B cell (primary cell): ENCODE measurements at regions not wholly inside any gene's neighbourhood (a gene's known extent, or its start where the extent isn't known, plus 50 kb on each side); places are given as distances from the start of the nearest gene placed in this dataset.

ENCODE experiments used
- CTCF ChIP-seq: fragments of 200-600 bp; IDR thresholded peaks from one replicate; pipeline ENCODE4 v1.8.0; 2022; ENCODE audit warnings: antibody characterized with exemption, mild to moderate bottlenecking
- EZH2 ChIP-seq: IDR thresholded peaks from 2 replicates; pipeline ENCODE4 v1.6.1; 2012; ENCODE audit warnings: borderline replicate concordance, low read depth, mild to moderate bottlenecking, moderate library complexity, low read length; ENCODE audit not compliant: insufficient read depth, poor library complexity, severe bottlenecking

- no peak for TF ChIP-seq CTCF
- no peak for TF ChIP-seq EZH2
These were observed 217.3 kb downstream of the SHQ1 start for GRCh38 chr3:72630969-72631344.
